ENCODE measurements at regions not wholly inside any gene's neighbourhood (a gene's known extent, or its start where the extent isn't known, plus 50 kb on each side); places are given as distances from the start of the nearest gene placed in this dataset.
"Not testable (repeated sequence)": the region's sequence is repeated elsewhere in the genome, so short reads cannot be mapped to it uniquely, and the experiment has no call there.

- DNase-seq = no peak
These were observed 161.3 kb upstream of the AUTS2 start for GRCh38 chr7:69436946-69437345.

- DNase-seq = no peak
These were observed 159.5 kb upstream of the AUTS2 start for GRCh38 chr7:69438584-69439412.

- DNase-seq = no peak
These were observed 158.5 kb upstream of the AUTS2 start for GRCh38 chr7:69439636-69440325.

GRCh38 chr7:69440976-69441375 is 157.3 kb upstream of the AUTS2 start:
- DNase-seq = no peak

- DNase-seq = no peak
These were observed 155.1 kb upstream of the AUTS2 start for GRCh38 chr7:69443136-69443535.

GRCh38 chr7:69445541-69445940 is 152.7 kb upstream of the AUTS2 start:
- DNase-seq = no peak

- DNase-seq = not testable (repeated sequence)
These were observed 152.1 kb upstream of the AUTS2 start for GRCh38 chr7:69446213-69446612.

GRCh38 chr7:69448071-69448470 is 150.2 kb upstream of the AUTS2 start:
- no peak for DNase-seq

- DNase-seq = no peak
These were observed 147.8 kb upstream of the AUTS2 start for GRCh38 chr7:69450456-69450855.

- DNase-seq = no peak
These were observed 146.6 kb upstream of the AUTS2 start for GRCh38 chr7:69451715-69452114.

GRCh38 chr7:69452797-69453196 is 145.5 kb upstream of the AUTS2 start:
- DNase-seq = no peak

- no peak for DNase-seq
These were observed 140.4 kb upstream of the AUTS2 start for GRCh38 chr7:69457595-69458504.

GRCh38 chr7:69464035-69464434 is 134.2 kb upstream of the AUTS2 start:
- DNase-seq = no peak

- DNase-seq = no peak
These were observed 133.0 kb upstream of the AUTS2 start for GRCh38 chr7:69465262-69465661.

- no peak for DNase-seq
These were observed 130.4 kb upstream of the AUTS2 start for GRCh38 chr7:69467826-69468225.

GRCh38 chr7:69476416-69476815 is 121.9 kb upstream of the AUTS2 start:
- no peak for DNase-seq

GRCh38 chr7:69482676-69483075 is 115.6 kb upstream of the AUTS2 start:
- no peak for DNase-seq

GRCh38 chr7:69489533-69489932 is 108.7 kb upstream of the AUTS2 start:
- no peak for DNase-seq

- DNase-seq = no peak
These were observed 99.6 kb upstream of the AUTS2 start for GRCh38 chr7:69498671-69499070.

- no peak for DNase-seq
These were observed 95.9 kb upstream of the AUTS2 start for GRCh38 chr7:69502358-69502757.

GRCh38 chr7:69504733-69505420 is 93.4 kb upstream of the AUTS2 start:
- no peak for DNase-seq

GRCh38 chr7:69508736-69509135 is 89.5 kb upstream of the AUTS2 start:
- DNase-seq = no peak

- DNase-seq = no peak
These were observed 88.2 kb upstream of the AUTS2 start for GRCh38 chr7:69510114-69510513.

Measured in activated CD8-positive, alpha-beta memory T cell treated with anti-CD3 and anti-CD28 coated beads for 24 hours (primary cell).